HEK293 (cell line): ENCODE measurements at regions not wholly inside any gene's neighbourhood (a gene's known extent, or its start where the extent isn't known, plus 50 kb on each side); places are given as distances from the start of the nearest gene placed in this dataset.

Experiments
- CTCF ChIA-PET: fragments of 350-600 bp; formaldehyde crosslinking; extraction: SDS; loops from one replicate; lab custom pipeline; 2021; ENCODE audit warnings: antibody characterized with exemption; lab: Yijun Ruan, JAX
- POLR2A ChIA-PET: fragments of 300-600 bp; formaldehyde crosslinking; extraction: SDS; loops from one replicate; lab custom pipeline; 2020; ENCODE audit warnings: antibody characterized with exemption, inconsistent platforms; lab: Yijun Ruan, JAX
- H3K27ac ChIP-seq: fragments of 200-500 bp; sonication (Bioruptor generic); 2 replicates; pipeline ENCODE4 v1.5.1; 2014; ENCODE audit warnings: low read depth, low read length, control low read depth, inconsistent platforms; ENCODE audit errors: extremely low read depth
- H3K36me3 ChIP-seq, 2 experiments: fragments of 200-500 bp in 1 of 2; sonication (Bioruptor generic) in 1 of 2; 1 replicate in 1 of 2; 2 replicates in 1 of 2; pipeline ENCODE4 v1.5.1; 2014 to 2017; ENCODE audit warnings: inconsistent platforms in 2 of 2, low read length in 2 of 2; ENCODE audit not compliant: control insufficient read depth in 2 of 2, insufficient read depth in 1 of 2
- H3K4me1 ChIP-seq: fragments of 200-500 bp; sonication (Bioruptor generic); 2 replicates; pipeline ENCODE4 v1.5.1; 2014; ENCODE audit warnings: mild to moderate bottlenecking, low read length, inconsistent platforms; ENCODE audit not compliant: control insufficient read depth, insufficient read depth
- H3K4me3 ChIP-seq: 2 replicates; pipeline ENCODE4 v1.5.1; 2011; ENCODE audit warnings: low read depth, mild to moderate bottlenecking, control low read depth, low read length, moderate library complexity
- H3K9me3 ChIP-seq: fragments of 200-500 bp; sonication (Bioruptor generic); 2 replicates; pipeline ENCODE4 v1.5.1; 2014; ENCODE audit warnings: low read depth, low read length, inconsistent platforms; ENCODE audit not compliant: control insufficient read depth, insufficient read depth
- MYNN ChIP-seq: fragments of 450-650 bp; formaldehyde crosslinking; IDR thresholded peaks from 2 replicates; pipeline ENCODE4 v1.5.1; 2016; ENCODE audit warnings: missing biosample characterization, missing genetic modification characterization, borderline replicate concordance
- MZF1 ChIP-seq: fragments of 450-650 bp; formaldehyde crosslinking; IDR thresholded peaks from 2 replicates; pipeline ENCODE4 v1.5.1; 2017; ENCODE audit warnings: missing biosample characterization, missing genetic modification characterization, borderline replicate concordance
- RBAK ChIP-seq: fragments of 450-650 bp; formaldehyde crosslinking; IDR thresholded peaks from 2 replicates; pipeline ENCODE4 v1.5.1; 2016; ENCODE audit warnings: missing biosample characterization, missing genetic modification characterization
- WT1 ChIP-seq: fragments of 450-650 bp; formaldehyde crosslinking; IDR thresholded peaks from 2 replicates; pipeline ENCODE4 v1.5.1; 2016; ENCODE audit warnings: missing biosample characterization, missing genetic modification characterization
- ZBTB1 ChIP-seq: fragments of 450-650 bp; formaldehyde crosslinking; IDR thresholded peaks from 2 replicates; pipeline ENCODE4 v1.5.1; 2016; ENCODE audit warnings: missing biosample characterization, missing genetic modification characterization
- ZNF133 ChIP-seq: fragments of 450-650 bp; formaldehyde crosslinking; IDR thresholded peaks from 2 replicates; pipeline ENCODE4 v1.5.1; 2016; ENCODE audit warnings: missing biosample characterization, missing genetic modification characterization
- ZNF175 ChIP-seq: fragments of 450-650 bp; formaldehyde crosslinking; IDR thresholded peaks from 2 replicates; pipeline ENCODE4 v1.5.1; 2016; ENCODE audit warnings: missing biosample characterization, missing genetic modification characterization
- ZNF223 ChIP-seq: fragments of 450-650 bp; formaldehyde crosslinking; IDR thresholded peaks from 2 replicates; pipeline ENCODE4 v1.5.1; 2016; ENCODE audit warnings: missing biosample characterization, missing genetic modification characterization
- ZNF311 ChIP-seq: fragments of 450-650 bp; formaldehyde crosslinking; IDR thresholded peaks from 2 replicates; pipeline ENCODE4 v1.5.1; 2017; ENCODE audit warnings: missing biosample characterization, missing genetic modification characterization, borderline replicate concordance
- ZNF335 ChIP-seq: fragments of 450-650 bp; formaldehyde crosslinking; conservative IDR thresholded peaks from 2 replicates; pipeline ENCODE4 v1.5.1; 2016; ENCODE audit warnings: missing biosample characterization, missing genetic modification characterization
- ZNF350 ChIP-seq: fragments of 450-650 bp; formaldehyde crosslinking; IDR thresholded peaks from 2 replicates; pipeline ENCODE4 v1.5.0; 2017; ENCODE audit warnings: missing biosample characterization, mild to moderate bottlenecking, missing genetic modification characterization
- ZNF514 ChIP-seq: fragments of 450-650 bp; formaldehyde crosslinking; IDR thresholded peaks from 2 replicates; pipeline ENCODE4 v1.5.1; 2016; ENCODE audit warnings: missing biosample characterization, missing genetic modification characterization
- ZNF521 ChIP-seq: fragments of 450-650 bp; formaldehyde crosslinking; IDR thresholded peaks from 2 replicates; pipeline ENCODE4 v1.5.1; 2017; ENCODE audit warnings: missing biosample characterization, mild to moderate bottlenecking, missing genetic modification characterization
- ZNF585B ChIP-seq: fragments of 450-650 bp; formaldehyde crosslinking; IDR thresholded peaks from 2 replicates; pipeline ENCODE4 v1.5.1; 2016; ENCODE audit warnings: missing biosample characterization, missing genetic modification characterization
- ZNF658 ChIP-seq: fragments of 450-650 bp; formaldehyde crosslinking; IDR thresholded peaks from 2 replicates; pipeline ENCODE4; 2016; ENCODE audit warnings: missing biosample characterization, missing genetic modification characterization
- ZNF677 ChIP-seq: fragments of 450-650 bp; IDR thresholded peaks from 2 replicates; pipeline ENCODE4 v1.5.0; 2018; ENCODE audit warnings: missing biosample characterization, mild to moderate bottlenecking, missing genetic modification characterization, moderate library complexity
- ZNF768 ChIP-seq: fragments of 450-650 bp; formaldehyde crosslinking; IDR thresholded peaks from 2 replicates; pipeline ENCODE4 v1.5.1; 2018; ENCODE audit warnings: missing biosample characterization, mild to moderate bottlenecking, missing genetic modification characterization
- TF ChIP-seq, protein P1 (sequence below): fragments of 450-650 bp; formaldehyde crosslinking; IDR thresholded peaks from 2 replicates; pipeline ENCODE4 v1.5.1; 2016; ENCODE audit warnings: missing biosample characterization, missing genetic modification characterization
- TF ChIP-seq, protein P2 (sequence below): fragments of 450-650 bp; formaldehyde crosslinking; IDR thresholded peaks from 2 replicates; pipeline ENCODE4 v1.5.1; 2016; ENCODE audit warnings: missing biosample characterization, missing genetic modification characterization
- TF ChIP-seq, protein P3 (sequence below): fragments of 450-650 bp; formaldehyde crosslinking; IDR thresholded peaks from 2 replicates; pipeline ENCODE4 v1.5.1; 2016; ENCODE audit warnings: missing biosample characterization, missing genetic modification characterization
- TF ChIP-seq, protein P4 (sequence below): fragments of 450-650 bp; formaldehyde crosslinking; IDR thresholded peaks from 2 replicates; pipeline ENCODE4 v1.5.1; 2016; ENCODE audit warnings: missing biosample characterization, missing genetic modification characterization
- TF ChIP-seq, protein P5 (sequence below): fragments of 450-650 bp; IDR thresholded peaks from 2 replicates; pipeline ENCODE4 v1.5.1; 2018; ENCODE audit warnings: missing biosample characterization, mild to moderate bottlenecking, missing genetic modification characterization

DNA sequence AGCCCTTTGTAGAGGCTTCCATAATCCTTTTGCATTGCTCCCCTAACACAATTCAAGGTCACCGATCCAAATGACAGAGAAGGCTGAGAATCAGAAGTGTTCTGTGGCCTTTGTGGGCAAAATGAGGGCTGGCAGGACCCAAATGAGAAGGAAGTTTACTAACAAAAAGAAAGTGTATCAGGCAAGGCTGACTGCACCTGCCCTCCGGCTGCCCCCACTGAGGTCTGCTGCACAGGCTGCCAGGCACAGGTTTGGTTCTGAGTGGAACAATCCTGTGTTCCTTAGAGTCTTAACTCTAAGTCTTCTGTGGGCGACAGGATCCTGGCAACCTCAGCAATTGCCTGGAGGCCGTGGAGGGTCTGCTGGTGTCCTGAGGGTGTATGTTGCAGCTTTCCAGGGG is 568.5 kb downstream of the CMPK2 start (continued):
- TF ChIP-seq, protein P1, sequence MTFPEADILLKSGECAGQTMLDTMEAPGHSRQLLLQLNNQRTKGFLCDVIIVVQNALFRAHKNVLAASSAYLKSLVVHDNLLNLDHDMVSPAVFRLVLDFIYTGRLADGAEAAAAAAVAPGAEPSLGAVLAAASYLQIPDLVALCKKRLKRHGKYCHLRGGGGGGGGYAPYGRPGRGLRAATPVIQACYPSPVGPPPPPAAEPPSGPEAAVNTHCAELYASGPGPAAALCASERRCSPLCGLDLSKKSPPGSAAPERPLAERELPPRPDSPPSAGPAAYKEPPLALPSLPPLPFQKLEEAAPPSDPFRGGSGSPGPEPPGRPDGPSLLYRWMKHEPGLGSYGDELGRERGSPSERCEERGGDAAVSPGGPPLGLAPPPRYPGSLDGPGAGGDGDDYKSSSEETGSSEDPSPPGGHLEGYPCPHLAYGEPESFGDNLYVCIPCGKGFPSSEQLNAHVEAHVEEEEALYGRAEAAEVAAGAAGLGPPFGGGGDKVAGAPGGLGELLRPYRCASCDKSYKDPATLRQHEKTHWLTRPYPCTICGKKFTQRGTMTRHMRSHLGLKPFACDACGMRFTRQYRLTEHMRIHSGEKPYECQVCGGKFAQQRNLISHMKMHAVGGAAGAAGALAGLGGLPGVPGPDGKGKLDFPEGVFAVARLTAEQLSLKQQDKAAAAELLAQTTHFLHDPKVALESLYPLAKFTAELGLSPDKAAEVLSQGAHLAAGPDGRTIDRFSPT (tag by site-specific recombination) = no peak
- no peak for TF ChIP-seq ZNF521 (tag by site-specific recombination)
- no peak for TF ChIP-seq ZNF335 (tag by site-specific recombination)
- TF ChIP-seq, protein P2, sequence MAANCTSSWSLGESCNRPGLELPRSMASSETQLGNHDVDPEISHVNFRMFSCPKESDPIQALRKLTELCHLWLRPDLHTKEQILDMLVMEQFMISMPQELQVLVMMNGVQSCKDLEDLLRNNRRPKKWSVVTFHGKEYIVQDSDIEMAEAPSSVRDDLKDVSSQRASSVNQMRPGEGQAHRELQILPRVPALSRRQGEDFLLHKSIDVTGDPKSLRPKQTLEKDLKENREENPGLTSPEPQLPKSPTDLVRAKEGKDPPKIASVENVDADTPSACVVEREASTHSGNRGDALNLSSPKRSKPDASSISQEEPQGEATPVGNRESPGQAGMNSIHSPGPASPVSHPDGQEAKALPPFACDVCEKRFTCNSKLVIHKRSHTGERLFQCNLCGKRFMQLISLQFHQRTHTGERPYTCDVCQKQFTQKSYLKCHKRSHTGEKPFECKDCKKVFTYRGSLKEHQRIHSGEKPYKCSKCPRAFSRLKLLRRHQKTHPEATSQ = no peak
- no peak for TF ChIP-seq MYNN
- TF ChIP-seq, protein P3, sequence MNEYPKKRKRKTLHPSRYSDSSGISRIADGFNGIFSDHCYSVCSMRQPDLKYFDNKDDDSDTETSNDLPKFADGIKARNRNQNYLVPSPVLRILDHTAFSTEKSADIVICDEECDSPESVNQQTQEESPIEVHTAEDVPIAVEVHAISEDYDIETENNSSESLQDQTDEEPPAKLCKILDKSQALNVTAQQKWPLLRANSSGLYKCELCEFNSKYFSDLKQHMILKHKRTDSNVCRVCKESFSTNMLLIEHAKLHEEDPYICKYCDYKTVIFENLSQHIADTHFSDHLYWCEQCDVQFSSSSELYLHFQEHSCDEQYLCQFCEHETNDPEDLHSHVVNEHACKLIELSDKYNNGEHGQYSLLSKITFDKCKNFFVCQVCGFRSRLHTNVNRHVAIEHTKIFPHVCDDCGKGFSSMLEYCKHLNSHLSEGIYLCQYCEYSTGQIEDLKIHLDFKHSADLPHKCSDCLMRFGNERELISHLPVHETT (tag by site-specific recombination) = no peak
- TF ChIP-seq, protein P4, sequence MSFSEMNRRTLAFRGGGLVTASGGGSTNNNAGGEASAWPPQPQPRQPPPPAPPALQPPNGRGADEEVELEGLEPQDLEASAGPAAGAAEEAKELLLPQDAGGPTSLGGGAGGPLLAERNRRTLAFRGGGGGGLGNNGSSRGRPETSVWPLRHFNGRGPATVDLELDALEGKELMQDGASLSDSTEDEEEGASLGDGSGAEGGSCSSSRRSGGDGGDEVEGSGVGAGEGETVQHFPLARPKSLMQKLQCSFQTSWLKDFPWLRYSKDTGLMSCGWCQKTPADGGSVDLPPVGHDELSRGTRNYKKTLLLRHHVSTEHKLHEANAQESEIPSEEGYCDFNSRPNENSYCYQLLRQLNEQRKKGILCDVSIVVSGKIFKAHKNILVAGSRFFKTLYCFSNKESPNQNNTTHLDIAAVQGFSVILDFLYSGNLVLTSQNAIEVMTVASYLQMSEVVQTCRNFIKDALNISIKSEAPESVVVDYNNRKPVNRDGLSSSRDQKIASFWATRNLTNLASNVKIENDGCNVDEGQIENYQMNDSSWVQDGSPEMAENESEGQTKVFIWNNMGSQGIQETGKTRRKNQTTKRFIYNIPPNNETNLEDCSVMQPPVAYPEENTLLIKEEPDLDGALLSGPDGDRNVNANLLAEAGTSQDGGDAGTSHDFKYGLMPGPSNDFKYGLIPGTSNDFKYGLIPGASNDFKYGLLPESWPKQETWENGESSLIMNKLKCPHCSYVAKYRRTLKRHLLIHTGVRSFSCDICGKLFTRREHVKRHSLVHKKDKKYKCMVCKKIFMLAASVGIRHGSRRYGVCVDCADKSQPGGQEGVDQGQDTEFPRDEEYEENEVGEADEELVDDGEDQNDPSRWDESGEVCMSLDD = no peak
- no peak for TF ChIP-seq RBAK (tag by site-specific recombination)
- no peak for TF ChIP-seq ZNF585B (tag by site-specific recombination)

DNA sequence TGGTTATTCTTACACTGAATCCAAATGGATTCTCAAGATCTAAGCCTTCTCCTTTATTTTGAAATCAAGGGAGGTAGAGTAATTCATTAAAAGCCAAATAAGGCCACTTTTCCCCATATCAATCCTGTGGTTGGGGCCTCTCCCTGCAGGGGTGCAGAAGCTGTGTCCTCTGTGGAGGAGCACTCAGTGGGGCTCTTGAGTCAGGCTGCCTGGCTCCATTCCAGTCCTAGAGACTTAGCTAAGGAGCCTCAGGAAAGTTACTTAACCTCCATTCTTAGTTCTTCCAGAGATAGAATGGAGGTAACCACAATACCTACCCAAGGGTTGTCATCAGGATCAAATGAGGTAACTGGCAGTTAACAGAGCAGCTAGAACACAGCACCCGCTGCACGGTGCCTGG is 564.3 kb downstream of the CMPK2 start:
- no peak overlapping the region for H3K4me3 ChIP-seq
- no peaks in the 10 kb centered on the region for H3K4me1 ChIP-seq
- POLR2A ChIA-PET = no interaction called here
- CTCF ChIA-PET = no interaction called here
- no peaks in the 10 kb centered on the region for H3K36me3 ChIP-seq
- H3K9me3 ChIP-seq = no peaks in the 10 kb centered on the region
- H3K27ac ChIP-seq = no peak overlapping the region
- TF ChIP-seq ZNF175 (tag by site-specific recombination) (no peak), ZNF350 (tag by site-specific recombination) (no peak), ZNF658 (tag by site-specific recombination) (no peak), WT1 (tag by site-specific recombination) (no peak), ZNF311 (tag by site-specific recombination) (no peak)

DNA sequence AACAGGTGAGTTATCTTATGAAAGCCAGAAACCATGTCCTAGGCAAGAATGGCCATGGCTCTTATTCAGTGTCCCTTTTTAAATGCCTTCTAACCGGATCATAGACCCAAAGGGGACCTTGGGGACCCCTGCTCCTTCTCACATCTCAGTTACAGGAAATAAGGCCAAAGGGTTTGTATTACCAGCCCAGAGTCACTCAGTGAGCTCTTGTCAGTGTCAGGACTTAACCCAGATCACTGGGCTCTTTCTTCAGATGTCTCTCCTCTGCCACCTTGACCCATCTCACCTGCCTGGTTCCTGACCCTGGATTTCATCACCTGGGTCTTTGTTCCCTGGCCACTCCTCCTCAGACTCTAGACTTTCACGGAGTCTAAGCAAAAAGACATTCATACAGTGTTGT is 556.7 kb downstream of the CMPK2 start:
- CTCF ChIA-PET = no interaction called here
- no peak overlapping the region for H3K4me3 ChIP-seq
- H3K36me3 ChIP-seq = no peaks in the 10 kb centered on the region
- H3K9me3 ChIP-seq = no peaks in the 10 kb centered on the region
- no peaks in the 10 kb centered on the region for H3K4me1 ChIP-seq
- POLR2A ChIA-PET = no interaction called here
- no peak overlapping the region for H3K27ac ChIP-seq
- TF ChIP-seq ZBTB1 (tag by site-specific recombination) (no peak), ZNF768 (tag by site-specific recombination) (no peak), ZNF133 (tag by site-specific recombination) (no peak), ZNF677 (tag by site-specific recombination) (no peak), MZF1 (no peak), ZNF514 (tag by site-specific recombination) (no peak), ZNF223 (tag by site-specific recombination) (no peak)
- TF ChIP-seq, protein P5, sequence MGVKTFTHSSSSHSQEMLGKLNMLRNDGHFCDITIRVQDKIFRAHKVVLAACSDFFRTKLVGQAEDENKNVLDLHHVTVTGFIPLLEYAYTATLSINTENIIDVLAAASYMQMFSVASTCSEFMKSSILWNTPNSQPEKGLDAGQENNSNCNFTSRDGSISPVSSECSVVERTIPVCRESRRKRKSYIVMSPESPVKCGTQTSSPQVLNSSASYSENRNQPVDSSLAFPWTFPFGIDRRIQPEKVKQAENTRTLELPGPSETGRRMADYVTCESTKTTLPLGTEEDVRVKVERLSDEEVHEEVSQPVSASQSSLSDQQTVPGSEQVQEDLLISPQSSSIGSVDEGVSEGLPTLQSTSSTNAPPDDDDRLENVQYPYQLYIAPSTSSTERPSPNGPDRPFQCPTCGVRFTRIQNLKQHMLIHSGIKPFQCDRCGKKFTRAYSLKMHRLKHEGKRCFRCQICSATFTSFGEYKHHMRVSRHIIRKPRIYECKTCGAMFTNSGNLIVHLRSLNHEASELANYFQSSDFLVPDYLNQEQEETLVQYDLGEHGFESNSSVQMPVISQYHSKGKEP (tag by site-specific recombination) = no peak
- TF ChIP-seq, protein P3 (tag by site-specific recombination) = no peak
